ENCODE measurements at regions not wholly inside any gene's neighbourhood (a gene's known extent, or its start where the extent isn't known, plus 50 kb on each side); places are given as distances from the start of the nearest gene placed in this dataset.

DNA sequence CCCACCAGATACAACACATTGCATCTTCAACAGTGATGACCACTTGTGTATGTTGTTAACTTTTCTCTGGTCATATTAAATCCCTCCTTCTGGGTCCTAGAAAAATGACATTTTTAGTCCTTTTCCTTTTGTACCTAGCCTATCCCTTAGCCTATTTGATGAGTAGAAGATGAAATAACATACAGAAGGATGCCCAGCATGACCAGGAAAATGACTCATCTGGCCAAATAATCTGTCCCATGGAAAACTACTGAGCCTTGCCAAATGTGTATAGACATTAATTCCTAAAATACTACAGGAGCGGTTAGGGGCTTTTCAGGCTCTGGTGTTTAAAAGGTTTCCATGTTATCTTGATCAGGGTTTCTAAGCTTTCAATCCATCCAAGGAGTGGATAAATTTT is 129.0 kb upstream of the KCNIP4 start:
- TF ChIP-seq, protein P1, sequence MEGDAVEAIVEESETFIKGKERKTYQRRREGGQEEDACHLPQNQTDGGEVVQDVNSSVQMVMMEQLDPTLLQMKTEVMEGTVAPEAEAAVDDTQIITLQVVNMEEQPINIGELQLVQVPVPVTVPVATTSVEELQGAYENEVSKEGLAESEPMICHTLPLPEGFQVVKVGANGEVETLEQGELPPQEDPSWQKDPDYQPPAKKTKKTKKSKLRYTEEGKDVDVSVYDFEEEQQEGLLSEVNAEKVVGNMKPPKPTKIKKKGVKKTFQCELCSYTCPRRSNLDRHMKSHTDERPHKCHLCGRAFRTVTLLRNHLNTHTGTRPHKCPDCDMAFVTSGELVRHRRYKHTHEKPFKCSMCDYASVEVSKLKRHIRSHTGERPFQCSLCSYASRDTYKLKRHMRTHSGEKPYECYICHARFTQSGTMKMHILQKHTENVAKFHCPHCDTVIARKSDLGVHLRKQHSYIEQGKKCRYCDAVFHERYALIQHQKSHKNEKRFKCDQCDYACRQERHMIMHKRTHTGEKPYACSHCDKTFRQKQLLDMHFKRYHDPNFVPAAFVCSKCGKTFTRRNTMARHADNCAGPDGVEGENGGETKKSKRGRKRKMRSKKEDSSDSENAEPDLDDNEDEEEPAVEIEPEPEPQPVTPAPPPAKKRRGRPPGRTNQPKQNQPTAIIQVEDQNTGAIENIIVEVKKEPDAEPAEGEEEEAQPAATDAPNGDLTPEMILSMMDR (conservative IDR thresholded peaks at IDR 0.05 in 1 of 2, IDR thresholded peaks at IDR 0.05 in 1 of 2; ENCODE audit: low read depth in 1 of 2, low read length in 2 of 2): no peak
- no peak for TF ChIP-seq EZH2 (IDR thresholded peaks at IDR 0.05; ENCODE audit: low read length, missing control alignments)

All from fibroblast of lung (primary cell).